H9 (cell line): ENCODE measurements at regions not wholly inside any gene's neighbourhood (a gene's known extent, or its start where the extent isn't known, plus 50 kb on each side); places are given as distances from the start of the nearest gene placed in this dataset.

Experiments used
- DNase-seq: peaks from one replicate; pipeline ENCODE4 v3.0.0-alpha.2; 2017
- H2AFZ ChIP-seq: one replicate; pipeline ENCODE4 v1.6.1; 2013; ENCODE audit warnings: mild to moderate bottlenecking, low read length, control low read depth, moderate library complexity
- H2AK5ac ChIP-seq: 2 replicates; pipeline ENCODE4 v1.6.1; 2013; ENCODE audit warnings: low read length, control low read depth, mixed read lengths; ENCODE audit not compliant: insufficient read length
- H2BK120ac ChIP-seq: one replicate; pipeline ENCODE4 v1.6.1; 2013; ENCODE audit warnings: low read depth, mild to moderate bottlenecking, low read length, control low read depth, inconsistent platforms; ENCODE audit not compliant: poor library complexity, severe bottlenecking
- H2BK12ac ChIP-seq: 2 replicates; pipeline ENCODE4 v1.6.1; 2013; ENCODE audit warnings: low read length, control low read depth, mixed read lengths, low read depth; ENCODE audit not compliant: insufficient read length
- H2BK15ac ChIP-seq: 2 replicates; pipeline ENCODE4 v1.6.1; 2013; ENCODE audit warnings: low read depth, low read length, control low read depth
- H2BK20ac ChIP-seq: one replicate; pipeline ENCODE4 v1.6.1; 2013; ENCODE audit warnings: low read depth, mild to moderate bottlenecking, low read length, control low read depth, inconsistent platforms; ENCODE audit not compliant: poor library complexity, severe bottlenecking
- H2BK5ac ChIP-seq: 2 replicates; pipeline ENCODE4 v1.6.1; 2013; ENCODE audit warnings: low read length, control low read depth, mixed read lengths; ENCODE audit not compliant: insufficient read length
- H3K14ac ChIP-seq: 2 replicates; pipeline ENCODE4 v1.6.1; 2013; ENCODE audit warnings: low read length, control low read depth; ENCODE audit not compliant: insufficient read depth
- H3K18ac ChIP-seq: 2 replicates; pipeline ENCODE4 v1.6.1; 2013; ENCODE audit warnings: low read depth, mild to moderate bottlenecking, mixed read lengths, low read length, control low read depth; ENCODE audit not compliant: insufficient read length
- H3K23ac ChIP-seq: 2 replicates; pipeline ENCODE4 v1.6.1; 2013; ENCODE audit warnings: low read length, control low read depth, mixed read lengths, low read depth; ENCODE audit not compliant: insufficient read length
- H3K23me2 ChIP-seq: 2 replicates; pipeline ENCODE4 v1.6.1; 2013; ENCODE audit warnings: low read depth, mild to moderate bottlenecking, mixed read lengths, low read length, control low read depth; ENCODE audit not compliant: insufficient read length, poor library complexity, severe bottlenecking
- H3K27ac ChIP-seq: 2 replicates; pipeline ENCODE4 v1.5.1; 2013; ENCODE audit warnings: low read length, control low read depth, mixed read lengths, low read depth; ENCODE audit not compliant: insufficient read length
- H3K27me3 ChIP-seq: 2 replicates; pipeline ENCODE4 v1.6.1; 2013; ENCODE audit warnings: low read length, control low read depth, inconsistent platforms; ENCODE audit not compliant: insufficient read depth
- H3K4ac ChIP-seq: 2 replicates; pipeline ENCODE4 v1.6.1; 2013; ENCODE audit warnings: low read depth, mild to moderate bottlenecking, control low read depth, inconsistent platforms, low read length, moderate library complexity
- H3K4me1 ChIP-seq: 2 replicates; pipeline ENCODE4 v1.6.1; 2013; ENCODE audit warnings: low read length, control low read depth, inconsistent platforms; ENCODE audit not compliant: insufficient read depth
- H3K4me2 ChIP-seq: 2 replicates; pipeline ENCODE4 v1.6.1; 2013; ENCODE audit warnings: low read length, control low read depth, mixed read lengths; ENCODE audit not compliant: insufficient read length, insufficient read depth
- H3K56ac ChIP-seq: 2 replicates; pipeline ENCODE4 v1.6.1; 2013; ENCODE audit warnings: low read depth, mild to moderate bottlenecking, mixed read lengths, low read length, control low read depth; ENCODE audit not compliant: insufficient read length
- H3K79me1 ChIP-seq: 2 replicates; pipeline ENCODE4 v1.6.1; 2013; ENCODE audit warnings: low read depth, mild to moderate bottlenecking, moderate library complexity, low read length, control low read depth, inconsistent platforms; ENCODE audit not compliant: insufficient read depth, poor library complexity, severe bottlenecking
- H3K79me2 ChIP-seq: 2 replicates; pipeline ENCODE4 v1.6.1; 2013; ENCODE audit warnings: low read length, control low read depth, inconsistent platforms; ENCODE audit not compliant: insufficient read depth
- H3K9ac ChIP-seq: 2 replicates; pipeline ENCODE4 v1.6.1; 2013; ENCODE audit warnings: low read length, control low read depth, mixed read lengths; ENCODE audit not compliant: insufficient read length; ENCODE audit errors: extremely low read depth
- H3K9me3 ChIP-seq: one replicate; pipeline ENCODE4 v1.6.1; 2013; ENCODE audit warnings: low read depth, low read length, inconsistent platforms; ENCODE audit not compliant: control insufficient read depth
- H3T11ph ChIP-seq: one replicate; pipeline ENCODE4 v1.6.1; 2013; ENCODE audit warnings: mild to moderate bottlenecking, low read length, control low read depth, inconsistent platforms
- H4K20me1 ChIP-seq: one replicate; pipeline ENCODE4 v1.6.1; 2013; ENCODE audit not compliant: control insufficient read depth, insufficient read length, insufficient read depth
- H4K5ac ChIP-seq: 2 replicates; pipeline ENCODE4 v1.6.1; 2013; ENCODE audit warnings: low read depth, mild to moderate bottlenecking, mixed read lengths, low read length, control low read depth; ENCODE audit not compliant: insufficient read length
- H4K8ac ChIP-seq: replicated peaks from 2 replicates; pipeline ENCODE4 v1.6.1; 2013; ENCODE audit warnings: low read length, control low read depth, mixed read lengths, low read depth; ENCODE audit not compliant: insufficient read length
- H4K91ac ChIP-seq: 2 replicates; pipeline ENCODE4 v1.6.1; 2013; ENCODE audit warnings: low read depth, mild to moderate bottlenecking, moderate library complexity, mixed read lengths, low read length, control low read depth; ENCODE audit not compliant: insufficient read length
- H3K27ac Mint-ChIP-seq, 3 experiments: 2 replicates in 2 of 3; 3 replicates in 1 of 3; pipeline ENCODE4 v1.8.0; 2020 to 2021; ENCODE audit warnings: mixed read lengths in 3 of 3, mild to moderate bottlenecking in 1 of 3, moderate library complexity in 1 of 3
- H3K27me3 Mint-ChIP-seq: 2 replicates; pipeline ENCODE4 v1.8.0; 2021; ENCODE audit warnings: low read depth, mild to moderate bottlenecking, moderate library complexity, mixed read lengths
- H3K36me3 Mint-ChIP-seq, 3 experiments: 2 replicates in 2 of 3; 3 replicates in 1 of 3; pipeline ENCODE4 v1.8.0; 2020 to 2021; ENCODE audit warnings: low read depth in 3 of 3, mixed read lengths in 3 of 3; ENCODE audit not compliant: insufficient read depth in 1 of 3
- H3K4me1 Mint-ChIP-seq, 2 experiments: 2 replicates each; pipeline ENCODE4 v1.8.0; 2020; ENCODE audit warnings: mixed read lengths in 2 of 2
- H3K4me3 Mint-ChIP-seq, 2 experiments: 2 replicates in 1 of 2; 3 replicates in 1 of 2; pipeline ENCODE4 v1.8.0; 2020 to 2021; ENCODE audit warnings: mild to moderate bottlenecking in 2 of 2, mixed read lengths in 2 of 2, moderate library complexity in 1 of 2
- H3K9me3 Mint-ChIP-seq, 2 experiments: 2 replicates in 1 of 2; 3 replicates in 1 of 2; pipeline ENCODE4 v1.8.0; 2020; ENCODE audit warnings: mild to moderate bottlenecking in 2 of 2, mixed read lengths in 2 of 2, moderate library complexity in 1 of 2
- CTCF ChIP-seq: fragments of 200-600 bp; sonication (generic); conservative IDR thresholded peaks from 3 replicates; pipeline ENCODE4 v1.8.0; 2021; ENCODE audit warnings: antibody characterized with exemption, mild to moderate bottlenecking
- WGBS: extraction: QIAGEN DNeasy Blood & Tissue Kit; methylation state at CpG from one replicate; pipeline ENCODE4 v1.1.7; 2013; ENCODE audit warnings: missing lambda C conversion rate, low lambda C conversion rate, mixed read lengths; ENCODE audit not compliant: insufficient read length; ENCODE audit errors: extremely low coverage; 5-methylcytosine and 5-hydroxymethylcytosine counted together

- peaks cover 1 to 4% of the 10 kb centered on the region in 2 experiments; a peak in 1 of 4 replicates for H3K4me1 Mint-ChIP-seq
- no CpG with 5 or more reads among the region's 3 CpGs for WGBS
These were observed 99.0 kb upstream of the TRPC3 start for GRCh38 chr4:122050841-122051240.

More at GRCh38 chr4:122050841-122051240, 99.0 kb upstream of the TRPC3 start:
- no peak overlapping the region for H3K4ac ChIP-seq
- H3K14ac ChIP-seq: no peak overlapping the region
- H2BK15ac ChIP-seq: no peak overlapping the region
- no peaks in the 10 kb centered on the region for H3K27me3 Mint-ChIP-seq
- H3K27ac ChIP-seq: no peak overlapping the region
- no peak overlapping the region for H3K9ac ChIP-seq
- H2AFZ ChIP-seq: no peak overlapping the region
- no peak overlapping the region for H3K4me3 Mint-ChIP-seq
- no peaks in the 10 kb centered on the region for H3K9me3 ChIP-seq
- H3K9me3 Mint-ChIP-seq: no peaks in the 10 kb centered on the region
- H3K79me1 ChIP-seq: no peaks in the 10 kb centered on the region
- H2BK120ac ChIP-seq: no peak overlapping the region
- no peak overlapping the region for H3K27ac Mint-ChIP-seq
- H4K91ac ChIP-seq: no peak overlapping the region
- no peak overlapping the region for H2BK5ac ChIP-seq
- no peak overlapping the region for H3K18ac ChIP-seq
- no peak overlapping the region for H2BK20ac ChIP-seq
- H3K56ac ChIP-seq: no peak overlapping the region
- H2AK5ac ChIP-seq: no peak overlapping the region
- no peak overlapping the region for H2BK12ac ChIP-seq
- H3K36me3 Mint-ChIP-seq: no peaks in the 10 kb centered on the region
- H3K79me2 ChIP-seq: no peaks in the 10 kb centered on the region
- H3K27me3 ChIP-seq: no peaks in the 10 kb centered on the region
- no peak overlapping the region for H4K8ac ChIP-seq
- TF ChIP-seq CTCF: no peak
- no peak overlapping the region for H3T11ph ChIP-seq
- DNase-seq: no peak
- no peak overlapping the region for H3K4me2 ChIP-seq
- H4K20me1 ChIP-seq: no peaks in the 10 kb centered on the region
- no peaks in the 10 kb centered on the region for H3K4me1 ChIP-seq
- no peak overlapping the region for H4K5ac ChIP-seq
- no peaks in the 10 kb centered on the region for H3K23me2 ChIP-seq
- H3K23ac ChIP-seq: no peak overlapping the region
